Peyer's patch (tissue), 4 donors: ENCODE measurements at regions not wholly inside any gene's neighbourhood (a gene's known extent, or its start where the extent isn't known, plus 50 kb on each side); places are given as distances from the start of the nearest gene placed in this dataset.
"Not testable (repeated sequence)": the region's sequence is repeated elsewhere in the genome, so short reads cannot be mapped to it uniquely, and the experiment has no call there.

ENCODE experiments used
- CTCF ChIP-seq, 6 experiments: fragments of 450-650 bp in 4 of 6; fragments of 200-600 bp in 2 of 6; sonication (generic) in 1 of 6; IDR thresholded peaks; one replicate each; pipeline ENCODE4 v1.5.1; 2017 to 2019; ENCODE audit warnings: antibody characterized with exemption in 6 of 6, mild to moderate bottlenecking in 3 of 6, moderate library complexity in 1 of 6
- POLR2A ChIP-seq, 2 donors: fragments of 450-650 bp; IDR thresholded peaks; one replicate each; pipeline ENCODE4 v1.5.1; 2017; ENCODE audit warnings: antibody characterized with exemption in 2 of 2, mild to moderate bottlenecking in 2 of 2, moderate library complexity in 2 of 2

DNA sequence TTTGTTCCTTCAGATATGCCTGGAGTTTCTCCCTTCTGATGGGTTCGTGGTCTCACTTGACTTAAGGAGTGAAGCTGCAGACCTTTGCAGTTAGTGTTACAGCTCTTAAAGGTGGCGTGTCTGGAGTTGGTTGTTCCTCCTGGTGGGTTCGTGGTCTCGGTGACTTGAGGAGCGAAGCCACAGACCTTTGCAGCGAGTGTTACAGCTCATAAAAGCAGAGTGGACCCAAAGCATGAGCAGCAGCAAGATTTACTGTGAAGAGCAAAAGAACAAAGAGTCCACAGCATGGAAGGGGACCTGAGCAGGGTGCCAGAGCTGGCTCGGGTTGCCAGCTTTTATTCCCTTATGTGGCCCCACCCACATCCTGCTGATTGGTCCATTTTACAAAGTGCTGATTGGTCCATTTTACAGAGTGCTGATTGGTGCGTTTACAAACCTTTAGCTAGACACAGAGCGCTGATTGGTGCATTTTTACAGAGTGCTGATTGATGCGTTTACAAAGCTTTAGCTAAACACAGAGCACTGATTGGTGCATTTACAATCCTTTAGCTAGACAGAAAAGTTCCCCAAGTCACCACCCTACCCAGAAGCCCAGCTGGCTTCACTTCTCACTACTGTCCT, 134.8 kb downstream of the RGPD3 start:
- not testable (repeated sequence) for TF ChIP-seq POLR2A, CTCF (IDR thresholded peaks at IDR 0.05)
